ENCODE measurements at regions not wholly inside any gene's neighbourhood (a gene's known extent, or its start where the extent isn't known, plus 50 kb on each side); places are given as distances from the start of the nearest gene placed in this dataset.

- no peak for ATAC-seq
Measured at GRCh38 chr11:112596324-112596723, 335.7 kb upstream of the PLET1 start.

GRCh38 chr11:112597286-112597790, 336.7 kb upstream of the PLET1 start:
- no peak for ATAC-seq

GRCh38 chr11:112599265-112599664, 338.6 kb upstream of the PLET1 start:
- no peak for ATAC-seq

DNA sequence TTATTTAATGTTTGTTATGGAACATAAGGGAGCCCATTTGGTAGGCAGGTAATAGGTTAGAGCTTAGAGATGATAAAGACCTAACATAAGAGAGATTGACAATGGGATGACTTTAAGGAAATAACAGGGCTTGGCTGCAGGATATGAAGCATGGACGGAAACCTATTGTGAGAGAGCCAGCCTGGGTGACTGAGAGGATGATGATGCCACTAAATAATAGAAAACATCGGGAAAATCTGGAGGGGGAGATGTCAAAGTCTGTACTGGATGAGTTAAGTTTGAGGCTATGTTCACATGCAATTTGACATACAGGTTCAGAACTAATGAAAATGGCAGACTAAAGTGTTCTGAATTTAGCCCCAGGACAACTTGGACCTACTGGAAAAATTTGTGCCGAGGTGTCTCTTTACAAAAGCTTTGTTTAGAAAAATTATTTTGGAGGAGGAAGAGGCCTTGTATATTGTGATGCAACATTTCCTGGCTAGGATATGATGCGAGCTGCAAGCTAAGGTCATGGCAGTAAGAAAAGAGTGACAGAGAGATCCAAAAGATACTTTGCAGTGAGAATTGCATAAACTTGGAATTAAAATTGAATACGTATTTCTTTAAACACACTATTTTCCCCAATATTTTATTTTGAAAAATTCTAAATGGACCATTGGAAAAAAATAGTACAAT, 339.3 kb upstream of the PLET1 start:
- ATAC-seq: no peak

DNA sequence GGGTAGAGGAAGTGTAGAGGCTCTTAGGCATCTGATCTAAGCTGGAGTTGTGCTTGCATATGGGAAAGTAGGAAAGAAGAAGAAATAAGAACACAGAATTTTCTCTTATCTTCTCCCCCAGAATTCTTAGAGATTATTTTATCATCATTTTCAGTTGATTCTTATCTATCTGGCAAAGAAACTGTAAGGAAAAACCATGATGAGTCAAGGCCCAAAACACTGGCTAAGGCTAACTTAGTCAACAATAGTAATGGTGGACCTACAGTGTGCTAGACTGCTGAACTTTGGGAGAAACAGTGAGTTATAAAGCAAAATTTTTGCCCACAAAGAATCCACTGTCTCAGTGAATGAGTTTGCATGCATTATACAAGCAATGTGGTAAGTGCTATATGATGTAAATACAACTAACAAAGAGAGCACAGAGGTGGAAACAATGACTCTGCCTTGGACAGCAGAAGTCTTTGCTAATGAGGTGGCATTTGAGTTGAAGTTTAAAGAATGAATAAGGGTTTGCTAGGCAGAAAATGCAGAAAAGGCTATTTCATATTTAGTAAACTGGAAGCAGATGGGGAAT, 344.5 kb upstream of the PLET1 start:
- ATAC-seq: no peak

DNA sequence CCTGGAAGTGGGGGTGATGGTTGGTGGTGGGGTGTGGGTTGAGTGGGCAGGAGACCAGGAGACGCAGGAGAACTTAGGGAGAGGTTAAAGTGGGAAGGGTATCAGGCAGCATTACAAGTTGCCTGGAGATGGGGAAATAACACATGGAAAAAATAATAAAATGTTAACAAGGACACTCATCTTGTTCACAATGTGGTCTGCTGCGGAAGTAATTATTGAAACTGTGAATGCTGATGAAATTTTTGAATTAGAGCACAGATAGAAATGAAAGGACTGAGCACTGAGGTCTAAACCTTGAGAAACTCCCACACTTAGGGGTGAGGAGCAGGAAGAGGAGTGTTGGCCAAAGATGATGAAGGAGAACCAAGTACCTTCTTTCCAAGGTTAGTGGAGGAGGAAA, 346.0 kb upstream of the PLET1 start:
- ATAC-seq: no peak

GRCh38 chr11:112608509-112608908, 347.8 kb upstream of the PLET1 start:
- no peak for ATAC-seq

- ATAC-seq: no peak
Measured at GRCh38 chr11:112610494-112610893, 349.8 kb upstream of the PLET1 start.

DNA sequence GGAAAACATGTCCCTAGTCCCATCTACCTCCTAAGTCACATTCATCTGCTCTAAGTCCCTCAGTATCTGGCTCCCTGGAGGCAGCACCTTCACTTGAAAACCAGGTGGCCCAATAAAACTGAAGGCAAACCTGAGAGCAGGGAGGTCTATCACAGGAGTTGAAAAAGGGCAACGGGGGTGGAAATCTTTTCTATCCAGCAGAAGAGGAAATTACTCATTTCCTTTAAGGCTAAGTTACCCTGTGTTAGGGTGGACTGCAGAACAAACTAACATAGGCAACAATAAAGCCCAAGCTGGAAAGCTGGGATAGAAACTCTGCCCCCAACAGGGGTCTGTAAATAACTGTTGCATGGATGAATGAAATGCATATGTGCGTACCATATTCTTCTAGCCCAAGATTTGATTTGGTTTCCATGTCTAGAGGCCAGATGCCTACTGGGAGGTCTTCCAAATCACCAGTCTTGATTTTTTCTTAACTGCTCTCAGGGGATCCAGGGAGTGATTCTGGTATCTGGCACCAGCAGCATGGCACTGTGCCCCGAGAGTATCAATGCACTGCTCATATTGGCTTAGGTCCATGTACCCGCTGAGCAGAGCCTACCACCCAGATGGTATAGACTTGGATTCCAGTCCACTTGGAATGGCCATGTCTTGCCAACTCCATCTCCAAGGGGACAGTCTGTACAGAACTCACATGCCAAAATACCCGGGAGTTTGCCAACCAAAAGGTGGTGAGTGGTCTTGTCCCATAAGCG, 350.0 kb upstream of the NCAM1 start:
- no peak for ATAC-seq

DNA sequence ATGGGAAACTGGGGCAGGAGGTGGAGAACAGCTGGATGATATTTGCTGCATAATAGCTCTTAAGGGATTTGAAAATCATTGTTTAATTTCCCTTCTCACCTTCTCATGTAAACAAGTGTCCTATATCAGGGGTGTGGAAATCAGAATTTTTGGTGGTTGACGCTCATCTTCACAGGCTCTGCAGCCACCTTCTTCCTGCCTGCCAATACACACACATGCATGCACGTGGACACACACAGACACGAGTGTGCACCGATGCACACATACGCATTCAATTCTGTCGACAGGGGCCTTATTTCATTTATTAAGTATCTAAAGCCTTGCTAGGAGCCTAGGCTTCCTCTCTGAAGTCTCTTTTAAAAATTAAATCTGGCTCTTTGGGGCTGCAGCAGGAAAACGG, 349.4 kb upstream of the NCAM1 start:
- ATAC-seq: no peak

DNA sequence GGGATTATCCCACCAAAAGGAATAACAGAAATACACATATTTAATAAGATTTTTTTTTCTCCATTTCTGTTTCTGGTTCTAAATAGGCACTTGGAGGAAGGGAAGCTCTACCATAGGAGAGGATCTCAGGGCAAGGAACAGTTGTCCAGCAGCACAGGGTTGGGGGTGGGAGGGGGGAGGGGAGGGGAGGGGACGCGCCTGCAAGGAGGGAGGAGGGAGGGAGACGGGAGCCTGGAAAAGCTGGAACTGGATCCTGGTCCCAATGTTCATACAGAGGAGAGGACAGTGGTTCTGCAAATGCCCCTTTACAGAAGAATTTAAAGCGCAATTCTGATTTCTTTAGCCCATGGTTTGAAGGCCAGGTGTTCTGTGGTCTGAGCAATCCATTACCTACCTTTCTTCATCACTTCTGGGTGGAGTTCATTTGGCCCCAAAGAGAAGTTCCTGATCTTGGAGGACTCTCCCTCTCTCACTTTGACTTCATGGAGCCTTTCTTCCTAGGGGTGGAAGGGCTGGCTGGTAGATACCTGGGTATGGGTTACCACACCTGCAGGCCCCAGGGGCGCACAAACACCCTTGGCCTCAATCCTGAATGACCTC, 348.9 kb upstream of the NCAM1 start:
- ATAC-seq: no peak

- ATAC-seq: no peak
Measured at GRCh38 chr11:112613051-112613972, 347.9 kb upstream of the NCAM1 start.

- ATAC-seq: no peak
Measured at GRCh38 chr11:112614605-112615004, 346.6 kb upstream of the NCAM1 start.

DNA sequence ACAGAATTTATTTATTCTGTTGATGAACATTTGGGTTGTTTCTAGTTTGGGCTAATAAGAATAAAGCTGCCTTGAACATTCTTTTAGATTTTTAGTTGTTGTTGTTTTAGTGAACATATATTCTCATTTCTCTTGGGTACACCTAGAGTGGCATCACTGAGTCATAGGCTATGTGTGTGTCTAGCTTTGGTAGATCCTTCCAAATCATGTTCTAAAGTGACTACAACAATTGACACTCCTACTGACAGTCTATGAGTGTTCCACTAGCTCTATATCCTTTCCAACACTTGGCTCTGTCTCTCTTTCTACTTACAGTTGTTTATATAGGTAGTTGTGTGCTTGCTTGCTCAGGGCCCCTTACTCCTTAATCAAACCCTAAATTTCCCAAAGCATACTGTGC, 346.0 kb upstream of the NCAM1 start:
- no peak for ATAC-seq

DNA sequence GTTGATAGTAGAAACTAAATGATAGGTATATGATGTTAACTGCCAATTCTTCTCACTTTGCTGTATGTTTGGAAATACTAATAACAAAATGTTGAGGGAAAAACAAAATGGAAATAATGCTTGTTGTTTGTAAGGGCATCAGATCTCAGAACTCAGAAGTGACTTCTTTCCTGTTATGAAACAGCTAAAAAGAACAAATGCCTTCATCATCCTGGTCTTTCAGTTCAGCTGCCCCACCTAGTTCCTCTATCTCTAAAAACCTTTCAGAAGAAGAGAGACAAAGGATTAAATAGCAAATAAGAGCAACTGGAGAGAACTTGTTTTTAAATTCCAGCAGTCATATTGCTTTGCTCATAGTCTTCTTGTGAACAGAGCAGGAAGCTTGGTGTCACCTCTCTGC, 345.3 kb upstream of the NCAM1 start:
- ATAC-seq: no peak

DNA sequence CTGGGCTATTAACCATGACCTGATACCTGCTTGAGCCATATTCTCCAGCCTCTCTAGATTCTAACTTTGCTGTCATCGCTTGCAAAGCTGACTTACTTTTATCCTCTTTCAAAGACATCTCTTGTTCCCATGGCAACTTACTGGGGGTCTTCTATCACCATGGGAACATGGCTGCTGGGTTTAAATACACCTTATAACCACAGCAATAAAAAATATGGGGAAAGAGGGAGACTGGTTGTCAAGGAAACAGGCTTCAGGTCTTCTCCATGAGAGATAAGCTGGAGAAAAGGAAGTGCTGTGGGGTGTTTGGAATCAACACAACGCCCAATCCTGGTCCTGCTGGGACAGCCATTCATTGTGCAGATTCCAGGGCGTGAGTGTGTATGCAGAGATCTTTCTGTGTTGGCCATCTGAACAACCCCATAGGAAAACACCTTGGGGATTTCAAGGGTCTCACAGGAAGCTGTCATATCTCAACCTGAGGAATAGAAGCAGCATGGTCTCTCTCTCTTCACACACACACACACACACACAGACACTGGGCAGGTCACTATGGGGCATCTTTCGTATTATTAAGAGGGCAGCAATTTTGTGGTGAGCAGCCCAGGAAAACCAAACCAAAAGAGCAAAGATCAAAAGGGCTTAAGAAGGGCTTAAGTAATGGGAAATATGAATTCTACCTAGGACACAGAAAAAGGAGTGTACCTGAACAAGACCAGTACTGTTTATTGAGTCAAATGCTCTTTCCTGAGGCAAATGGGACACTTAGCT, 344.7 kb upstream of the NCAM1 start:
- no peak for ATAC-seq

DNA sequence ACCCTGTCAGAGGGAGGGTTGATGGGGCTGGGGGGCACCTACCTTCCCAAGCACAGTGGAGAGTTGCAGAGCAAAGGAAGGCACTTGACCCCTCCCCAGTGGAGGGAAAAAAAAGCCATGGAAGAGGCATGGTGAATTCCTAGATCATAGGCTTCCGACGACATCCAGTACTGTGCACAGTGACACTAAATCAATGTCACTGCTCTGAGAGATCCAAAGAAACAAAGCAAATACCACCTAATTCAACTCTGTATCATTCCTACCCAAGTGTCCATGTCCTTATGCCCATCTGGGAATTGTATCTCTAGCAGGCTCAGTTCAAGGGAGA, 344.2 kb upstream of the NCAM1 start:
- no peak for ATAC-seq

DNA sequence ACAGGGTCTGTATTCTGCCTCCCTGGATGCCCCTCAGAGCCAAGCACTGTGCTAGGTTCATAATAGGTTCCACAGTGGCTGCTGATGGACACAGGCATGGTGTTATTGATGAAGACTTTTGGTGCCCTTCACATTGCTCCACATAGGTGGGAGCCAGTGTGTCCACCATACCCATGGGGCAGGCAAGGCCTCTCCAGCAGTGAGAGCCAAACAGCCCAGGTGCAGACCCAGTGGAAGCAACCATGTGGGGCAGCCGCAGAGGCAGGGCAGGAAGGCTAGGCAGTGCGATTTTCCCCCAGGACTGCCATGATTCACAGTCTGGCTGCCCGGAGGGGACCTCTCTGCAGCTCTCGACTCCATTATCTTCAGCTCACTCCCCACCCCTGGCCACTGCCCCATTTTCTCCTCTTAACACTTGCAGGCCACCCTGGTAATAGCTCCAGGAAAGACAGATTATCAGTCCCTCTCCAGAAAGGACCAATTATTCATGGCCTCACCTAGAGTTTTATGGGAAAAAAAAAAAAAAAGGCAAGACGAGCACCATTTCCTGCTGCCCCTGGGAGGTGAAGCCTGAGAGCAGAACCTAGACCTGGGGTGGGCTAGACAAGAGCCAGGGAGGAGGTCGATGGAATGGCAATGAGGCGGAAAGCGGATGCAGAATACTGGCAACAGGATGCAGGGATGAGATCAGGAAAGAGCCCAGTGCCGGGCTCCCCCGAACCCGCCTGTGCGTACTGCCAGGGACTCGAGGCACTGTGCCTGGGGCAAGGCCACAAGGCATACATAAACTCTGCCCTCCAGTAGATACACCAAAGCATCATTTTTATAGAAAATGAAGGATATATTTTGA, 343.0 kb upstream of the NCAM1 start:
- ATAC-seq: no peak

DNA sequence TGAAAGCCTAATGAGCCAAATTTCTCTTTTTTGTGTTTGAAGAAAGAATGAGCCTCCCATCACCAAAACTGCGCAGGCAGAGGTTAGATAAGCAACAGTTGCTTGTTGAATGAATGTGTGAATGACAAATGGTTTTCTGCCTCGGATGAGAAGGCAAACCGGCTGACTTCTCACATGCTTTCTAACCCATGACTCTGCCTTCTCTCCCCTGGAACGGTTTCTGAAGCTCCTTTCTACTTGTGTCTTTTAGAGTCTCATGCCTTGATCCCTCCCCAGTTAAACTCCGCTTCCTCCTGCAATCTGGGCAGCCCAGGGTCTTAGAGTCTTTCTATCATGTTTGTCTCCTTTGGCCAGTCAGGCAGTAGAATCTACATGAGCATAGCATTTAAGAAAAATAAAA, 342.1 kb upstream of the NCAM1 start:
- ATAC-seq: no peak

- ATAC-seq: no peak
Measured at GRCh38 chr11:112620621-112621394, 340.4 kb upstream of the NCAM1 start.
